HL-60 (cell line): ENCODE measurements at regions not wholly inside any gene's neighbourhood (a gene's known extent, or its start where the extent isn't known, plus 50 kb on each side); places are given as distances from the start of the nearest gene placed in this dataset.

Experiments used
- CTCF ChIP-seq: IDR thresholded peaks from one replicate; pipeline ENCODE4 v1.5.1; 2011; ENCODE audit warnings: low read length, control low read depth, inconsistent platforms; ENCODE audit not compliant: insufficient read depth
- GABPA ChIP-seq: IDR thresholded peaks from 2 replicates; pipeline ENCODE4 v1.6.1; 2012; ENCODE audit warnings: low read depth
- POLR2AphosphoS5 ChIP-seq: IDR thresholded peaks from 2 replicates; pipeline ENCODE4 v1.6.1; 2012; ENCODE audit warnings: low read depth
- REST ChIP-seq: IDR thresholded peaks from 2 replicates; pipeline ENCODE4 v1.6.1; 2012; ENCODE audit warnings: low read depth; ENCODE audit not compliant: insufficient replicate concordance

GRCh38 chr20:10863337-10864060, 189.7 kb upstream of the JAG1 start:
- no peak for TF ChIP-seq CTCF
- TF ChIP-seq POLR2AphosphoS5: no peak
- no peak for TF ChIP-seq REST
- no peak for TF ChIP-seq GABPA
